ENCODE measurements at regions not wholly inside any gene's neighbourhood (a gene's known extent, or its start where the extent isn't known, plus 50 kb on each side); places are given as distances from the start of the nearest gene placed in this dataset.
A peak's percentile ranks its signal among the peaks of the same experiment; 100 is the strongest.

GRCh38 chrX:118167361-118167760, 50.8 kb upstream of the KLHL13 start:
- no peak for DNase-seq (ENCODE audit: low spot score)
- in situ Hi-C loops (cut with HindIII; ENCODE audit: low sequenced_read_pairs) = no loop called here

GRCh38 chrX:118171356-118171755, 54.7 kb upstream of the KLHL13 start:
- in situ Hi-C loops (cut with HindIII; ENCODE audit: low sequenced_read_pairs) = no loop called here
- DNase-seq (ENCODE audit: low spot score) = no peak

GRCh38 chrX:118174516-118175098, 58.0 kb upstream of the KLHL13 start:
- DNase-seq (ENCODE audit: low spot score) = no peak
- in situ Hi-C loops (cut with HindIII; ENCODE audit: low sequenced_read_pairs) = no loop called here

- no peak for DNase-seq (ENCODE audit: low spot score)
- in situ Hi-C loops (cut with HindIII; ENCODE audit: low sequenced_read_pairs) = no loop called here
Observed at GRCh38 chrX:118177708-118178107, 61.1 kb upstream of the KLHL13 start.

GRCh38 chrX:118178450-118178849, 61.8 kb upstream of the KLHL13 start:
- in situ Hi-C loops (cut with HindIII; ENCODE audit: low sequenced_read_pairs) = no loop called here
- DNase-seq (ENCODE audit: low spot score) = no peak

- DNase-seq (ENCODE audit: low spot score) = no peak
- in situ Hi-C loops (cut with HindIII; ENCODE audit: low sequenced_read_pairs) = no loop called here
Observed at GRCh38 chrX:118179161-118179560, 62.6 kb upstream of the KLHL13 start.

GRCh38 chrX:118179718-118180117, 63.1 kb upstream of the KLHL13 start:
- no peak for DNase-seq (ENCODE audit: low spot score)
- in situ Hi-C loops (cut with HindIII; ENCODE audit: low sequenced_read_pairs) = no loop called here

- DNase-seq (ENCODE audit: low spot score) = no peak
- in situ Hi-C loops (cut with HindIII; ENCODE audit: low sequenced_read_pairs) = no loop called here
Observed at GRCh38 chrX:118181030-118181429, 64.4 kb upstream of the KLHL13 start.

- in situ Hi-C loops (cut with HindIII; ENCODE audit: low sequenced_read_pairs) = no loop called here
- DNase-seq (ENCODE audit: low spot score) = no peak
Observed at GRCh38 chrX:118182025-118182424, 65.4 kb upstream of the KLHL13 start.

GRCh38 chrX:118182681-118183080, 66.1 kb upstream of the KLHL13 start:
- DNase-seq (ENCODE audit: low spot score) = no peak
- in situ Hi-C loops (cut with HindIII; ENCODE audit: low sequenced_read_pairs) = no loop called here

- in situ Hi-C loops (cut with HindIII; ENCODE audit: low sequenced_read_pairs) = no loop called here
- no peak for DNase-seq (ENCODE audit: low spot score)
Observed at GRCh38 chrX:118183606-118184005, 67.0 kb upstream of the KLHL13 start.

GRCh38 chrX:118187100-118187499, 70.5 kb upstream of the KLHL13 start:
- no peak for DNase-seq (ENCODE audit: low spot score)

GRCh38 chrX:118189000-118189399, 72.4 kb upstream of the KLHL13 start:
- in situ Hi-C loops (cut with HindIII; ENCODE audit: low sequenced_read_pairs) = no loop called here

More at GRCh38 chrX:118187100-118187499, 70.5 kb upstream of the KLHL13 start:
- in situ Hi-C loops (cut with HindIII; ENCODE audit: low sequenced_read_pairs) = no loop called here

GRCh38 chrX:118189628-118190027, 73.0 kb upstream of the KLHL13 start:
- no peak for DNase-seq (ENCODE audit: low spot score)

More at GRCh38 chrX:118189000-118189399, 72.4 kb upstream of the KLHL13 start:
- DNase-seq (ENCODE audit: low spot score) = peak; percentile 2

GRCh38 chrX:118197730-118198129, 81.1 kb upstream of the KLHL13 start:
- in situ Hi-C loops (cut with HindIII; ENCODE audit: low sequenced_read_pairs) = no loop called here
- DNase-seq (ENCODE audit: low spot score) = no peak

More at GRCh38 chrX:118189628-118190027, 73.0 kb upstream of the KLHL13 start:
- in situ Hi-C loops (cut with HindIII; ENCODE audit: low sequenced_read_pairs) = no loop called here

- in situ Hi-C loops (cut with HindIII; ENCODE audit: low sequenced_read_pairs) = no loop called here
- DNase-seq (ENCODE audit: low spot score) = no peak
Observed at GRCh38 chrX:118198577-118198976, 82.0 kb upstream of the KLHL13 start.

- in situ Hi-C loops (cut with HindIII; ENCODE audit: low sequenced_read_pairs) = no loop called here
- DNase-seq (ENCODE audit: low spot score) = no peak
Observed at GRCh38 chrX:118199997-118200396, 83.4 kb upstream of the KLHL13 start.

- no peak for DNase-seq (ENCODE audit: low spot score)
- in situ Hi-C loops (cut with HindIII; ENCODE audit: low sequenced_read_pairs) = no loop called here
Observed at GRCh38 chrX:118205421-118206395, 89.1 kb upstream of the KLHL13 start.

GRCh38 chrX:118207831-118208453, 91.3 kb upstream of the KLHL13 start:
- in situ Hi-C loops (cut with HindIII; ENCODE audit: low sequenced_read_pairs) = no loop called here
- no peak for DNase-seq (ENCODE audit: low spot score)

GRCh38 chrX:118208481-118208880, 91.9 kb upstream of the KLHL13 start:
- no peak for DNase-seq (ENCODE audit: low spot score)
- in situ Hi-C loops (cut with HindIII; ENCODE audit: low sequenced_read_pairs) = no loop called here

Data from G401 (cell line).